ENCODE measurements at regions not wholly inside any gene's neighbourhood (a gene's known extent, or its start where the extent isn't known, plus 50 kb on each side); places are given as distances from the start of the nearest gene placed in this dataset.

GRCh38 chr18:45201029-45201428 is 414.2 kb upstream of the SLC14A2 start:
- no peak overlapping the region for H4K5ac ChIP-seq (ENCODE audit: low read depth, low read length)
- DNase-seq (no peak), ATAC-seq (ENCODE audit: low read depth) (no peak)
- BruUV-seq (replicated peaks), result no TSS peak
- no peak overlapping the region for H3K27ac ChIP-seq (ENCODE audit: insufficient read depth, low read length)
- no peaks in the 10 kb centered on the region for H3K9me3 ChIP-seq (ENCODE audit: control insufficient read depth, insufficient read depth, low read length)
- ChIA-PET POLR2A (ENCODE audit: unreplicated experiment) (no interaction called here), CTCF (no interaction called here)
- no peak overlapping the region for H3K4me3 ChIP-seq (ENCODE audit: insufficient read depth, low read depth, low read length)
- no peak overlapping the region for H2AK9ac ChIP-seq (replicated peaks; ENCODE audit: low read depth, low read length, poor library complexity)
- intact Hi-C loops (cut with micrococcal nuclease), result no loop called here
- no CpG with 5 or more reads among the region's 2 CpGs for WGBS, 2 experiments (ENCODE audit: extremely low coverage in 2 of 2, insufficient read length in 1 of 2)
- H3K79me1 ChIP-seq (ENCODE audit: low read depth in 1 of 2, low read length in 2 of 2), result no peaks in the 10 kb centered on the region
- no peak overlapping the region for H2AK5ac ChIP-seq (ENCODE audit: low read depth, low read length)
- H4K20me1 ChIP-seq (ENCODE audit: insufficient read depth, low read length), result no peaks in the 10 kb centered on the region
- no peak overlapping the region for H4K91ac ChIP-seq (ENCODE audit: insufficient read depth, low read depth, low read length)
- H2BK5ac ChIP-seq (ENCODE audit: low read depth, low read length, poor library complexity, severe bottlenecking), result no peak overlapping the region
- no peak overlapping the region for H4K8ac ChIP-seq (ENCODE audit: low read depth in 2 of 2, low read length in 2 of 2)
- H3K4me1 ChIP-seq (ENCODE audit: control insufficient read depth, insufficient read depth, low read length), result no peaks in the 10 kb centered on the region
- no peak overlapping the region for H3K23ac ChIP-seq (ENCODE audit: low read depth, low read length)
- H3K4me2 ChIP-seq (ENCODE audit: low read depth, low read length), result no peak overlapping the region
- peaks cover 9% of the 10 kb centered on the region; the same call in 1 of the 2 replicates for H3K27me3 ChIP-seq (ENCODE audit: control insufficient read depth, insufficient read depth, low read length)
- H2BK120ac ChIP-seq (ENCODE audit: low read depth, low read length), result no peak overlapping the region
- H3K9me1 ChIP-seq (ENCODE audit: insufficient read depth, low read length), result no peaks in the 10 kb centered on the region
- H3K56ac ChIP-seq (ENCODE audit: extremely low read depth, insufficient read depth, low read length), result no peak overlapping the region
- no peak for TF ChIP-seq RFX5 (IDR thresholded peaks at IDR 0.05; ENCODE audit: low read depth, low read length)
- TF ChIP-seq NFE2L2 (IDR thresholded peaks at IDR 0.05; ENCODE audit: low read depth, low read length), result no peak
- TF ChIP-seq CHD1 (IDR thresholded peaks at IDR 0.05; ENCODE audit: low read depth, low read length), result no peak
- TF ChIP-seq FOS (IDR thresholded peaks at IDR 0.05; ENCODE audit: low read depth, low read length), result no peak
- no peak for TF ChIP-seq BHLHE40 (IDR thresholded peaks at IDR 0.05; ENCODE audit: low read depth, low read length)
- TF ChIP-seq RAD21 (IDR thresholded peaks at IDR 0.05; ENCODE audit: low read length), result no peak
- TF ChIP-seq USF2 (IDR thresholded peaks at IDR 0.05; ENCODE audit: low read depth, low read length), result no peak
- TF ChIP-seq MAZ (IDR thresholded peaks at IDR 0.05; ENCODE audit: borderline replicate concordance, low read depth, low read length), result no peak
- no peak for TF ChIP-seq MXI1 (IDR thresholded peaks at IDR 0.05; ENCODE audit: borderline replicate concordance, low read depth, low read length)
- TF ChIP-seq SMC3 (IDR thresholded peaks at IDR 0.05; ENCODE audit: low read depth, low read length), result no peak
- no peak for TF ChIP-seq CTCF (conservative IDR thresholded peaks at IDR 0.05; ENCODE audit: low read depth, low read length)
- no peak for TF ChIP-seq POLR2A (IDR thresholded peaks at IDR 0.05; ENCODE audit: low read depth, low read length)
- TF ChIP-seq MAFK (IDR thresholded peaks at IDR 0.05; ENCODE audit: low read depth, low read length), result no peak
- TF ChIP-seq CEBPB (IDR thresholded peaks at IDR 0.05; ENCODE audit: low read depth, low read length), result no peak
- no peak for TF ChIP-seq RCOR1 (IDR thresholded peaks at IDR 0.05; ENCODE audit: insufficient replicate concordance, low read length)
- no peak for TF ChIP-seq ELK1 (IDR thresholded peaks at IDR 0.05; ENCODE audit: borderline replicate concordance, low read depth, low read length)
- dilution Hi-C loops (cut with HindIII; ENCODE audit: low sequenced_read_pairs, unreplicated experiment), result no loop called here
- no peak overlapping the region for H2BK20ac ChIP-seq (ENCODE audit: low read depth, low read length)
- no peaks in the 10 kb centered on the region for H3K36me3 ChIP-seq (ENCODE audit: control insufficient read depth, insufficient read depth, low read length)
- H3K9ac ChIP-seq (ENCODE audit: low read depth, low read length), result no peak overlapping the region
- no peak overlapping the region for H2AFZ ChIP-seq (replicated peaks; ENCODE audit: low read length, poor library complexity)
- in situ Hi-C loops (cut with MboI; ENCODE audit: low sequenced_read_pairs), result no loop called here
- no peak overlapping the region for H3K4ac ChIP-seq (ENCODE audit: low read depth, low read length)
- no peak overlapping the region for H3K18ac ChIP-seq (ENCODE audit: low read depth, low read length)
- no peak overlapping the region for H2BK15ac ChIP-seq (ENCODE audit: low read depth, low read length)
- H3K14ac ChIP-seq (replicated peaks; ENCODE audit: low read depth, low read length), result no peak overlapping the region

Measured in IMR-90 (cell line).